ENCODE measurements at regions not wholly inside any gene's neighbourhood (a gene's known extent, or its start where the extent isn't known, plus 50 kb on each side); places are given as distances from the start of the nearest gene placed in this dataset.

GRCh38 chr21:35172231-35172630 is 123.1 kb upstream of the RUNX1 start:
- TF ChIP-seq CTCF (IDR thresholded peaks at IDR 0.05) (no peak), CBX2 (IDR thresholded peaks at IDR 0.05; ENCODE audit: borderline replicate concordance, low read depth) (no peak), MAX (IDR thresholded peaks at IDR 0.05) (no peak), REST (IDR thresholded peaks at IDR 0.05) (no peak), NR3C1 (IDR thresholded peaks at IDR 0.05) (no peak), CHD4 (IDR thresholded peaks at IDR 0.05; ENCODE audit: borderline replicate concordance) (no peak), POLR2A (IDR thresholded peaks at IDR 0.05; ENCODE audit: low read length) (no peak)

Measured in A549 (cell line).